ENCODE measurements at regions not wholly inside any gene's neighbourhood (a gene's known extent, or its start where the extent isn't known, plus 50 kb on each side); places are given as distances from the start of the nearest gene placed in this dataset.

DNA sequence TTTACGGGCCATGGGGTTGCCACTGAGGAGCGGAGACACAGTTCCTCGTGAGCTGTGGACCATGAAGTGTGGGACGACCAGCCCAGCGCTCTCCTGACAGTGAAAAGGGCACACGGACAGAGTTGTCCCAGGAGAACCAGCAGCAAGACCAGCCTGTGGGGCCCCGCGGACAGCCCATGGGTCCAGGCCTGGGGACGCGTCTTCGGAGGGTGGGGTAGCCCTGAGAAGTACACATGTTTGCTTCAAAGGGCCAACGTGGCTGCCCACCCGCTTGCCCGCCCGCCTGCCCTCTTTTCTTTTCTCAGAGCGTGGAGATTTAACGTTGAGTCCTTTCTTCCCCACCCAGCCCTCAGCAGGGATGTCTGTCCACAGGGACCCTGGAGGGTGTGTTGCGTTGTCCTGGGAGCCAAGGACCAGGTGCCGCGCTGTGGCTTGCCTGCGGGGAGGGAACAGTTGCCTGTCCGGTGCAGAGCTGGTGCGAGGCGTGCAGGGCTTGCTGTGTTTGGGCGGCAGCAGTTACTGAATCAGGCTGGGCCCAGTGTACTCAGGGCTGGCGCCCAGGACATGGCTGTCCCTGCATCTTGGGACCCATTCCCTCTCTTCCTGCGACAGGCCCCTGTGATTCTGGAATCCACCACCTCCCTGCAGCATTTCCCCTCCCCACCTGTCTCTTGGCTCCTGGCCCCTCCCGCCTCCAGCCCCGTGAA, 120.1 kb upstream of the HDAC4 start:
- no peak for DNase-seq

GRCh38 chr2:239519921-239520585, 119.2 kb upstream of the HDAC4 start:
- DNase-seq: no peak

DNA sequence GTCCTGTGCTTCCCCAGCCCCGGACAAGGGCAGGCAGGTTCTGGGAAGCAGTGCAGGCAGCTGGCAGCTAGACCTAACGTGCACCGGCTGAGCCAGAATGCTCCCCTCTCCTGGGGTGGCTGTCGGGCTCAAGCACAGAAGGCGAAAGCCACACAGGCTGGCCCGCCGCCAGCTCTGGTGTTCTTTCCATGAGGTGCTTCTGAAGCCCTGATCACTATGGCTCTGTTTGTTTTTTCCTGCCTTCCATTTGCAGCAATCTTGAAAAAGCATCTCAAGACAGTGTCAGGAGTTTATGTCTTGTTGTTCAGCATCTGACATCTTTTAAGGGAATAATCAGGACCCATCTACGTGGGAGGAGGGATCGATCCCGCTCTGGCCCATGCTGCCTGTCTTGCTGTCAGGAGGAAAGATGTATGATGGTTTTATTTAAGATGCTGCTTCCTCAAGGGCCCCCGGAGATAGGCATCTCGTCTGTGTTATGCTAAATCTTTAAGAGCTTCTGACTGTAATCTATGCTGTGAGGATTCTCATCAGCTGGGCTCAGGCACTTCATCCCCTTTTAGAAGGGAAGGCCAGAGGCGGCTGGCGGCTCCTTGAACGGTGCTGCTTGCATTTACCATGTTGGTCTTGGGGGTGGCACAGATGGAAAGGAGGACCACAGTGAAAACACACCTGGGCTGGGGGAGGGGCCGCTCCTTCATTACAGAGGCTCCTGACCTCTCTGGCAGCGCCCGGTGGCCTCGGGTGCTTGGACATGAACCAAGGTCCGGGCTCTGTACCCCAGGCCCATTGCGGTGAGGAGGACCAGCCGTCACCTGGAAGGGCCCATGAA, 118.5 kb upstream of the HDAC4 start:
- DNase-seq: no peak

- DNase-seq: no peak
These were observed 117.7 kb upstream of the HDAC4 start for GRCh38 chr2:239518286-239519088.

- no peak for DNase-seq
These were observed 116.9 kb upstream of the HDAC4 start for GRCh38 chr2:239517686-239518085.

GRCh38 chr2:239516954-239517305, 116.1 kb upstream of the HDAC4 start:
- DNase-seq: no peak

DNA sequence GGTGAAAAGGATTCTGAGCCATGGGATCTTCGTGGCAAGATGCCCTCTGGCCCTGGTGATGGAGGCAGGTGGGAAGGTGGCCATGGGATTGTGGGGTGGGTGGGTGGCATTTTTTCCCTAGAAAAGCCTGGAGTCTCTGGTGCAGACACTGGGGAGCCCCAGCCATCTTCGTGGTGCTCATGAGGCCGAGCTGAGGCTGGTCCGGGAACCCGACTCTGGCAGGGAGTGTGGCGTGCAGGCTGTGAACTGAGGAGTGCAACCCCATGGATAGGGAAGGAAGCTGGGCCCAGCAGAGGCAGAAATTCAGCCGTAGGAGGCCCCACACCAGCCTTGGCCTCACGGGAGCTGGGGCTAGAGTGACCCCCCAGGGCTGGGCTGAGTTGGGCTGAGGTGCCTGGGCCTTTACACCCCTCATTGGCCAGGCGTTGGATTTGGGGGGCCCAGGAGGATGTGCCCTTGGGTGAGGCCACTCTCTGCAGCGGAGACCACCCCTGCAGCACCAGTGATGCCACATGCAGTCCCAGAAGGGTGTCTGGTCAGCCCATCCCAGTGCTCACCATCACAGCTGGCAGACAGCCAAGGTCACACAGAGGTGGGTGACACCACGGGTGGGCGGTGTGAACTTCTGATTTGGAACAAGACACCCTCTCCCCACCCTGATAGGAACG, 115.6 kb upstream of the HDAC4 start:
- no peak for DNase-seq

DNA sequence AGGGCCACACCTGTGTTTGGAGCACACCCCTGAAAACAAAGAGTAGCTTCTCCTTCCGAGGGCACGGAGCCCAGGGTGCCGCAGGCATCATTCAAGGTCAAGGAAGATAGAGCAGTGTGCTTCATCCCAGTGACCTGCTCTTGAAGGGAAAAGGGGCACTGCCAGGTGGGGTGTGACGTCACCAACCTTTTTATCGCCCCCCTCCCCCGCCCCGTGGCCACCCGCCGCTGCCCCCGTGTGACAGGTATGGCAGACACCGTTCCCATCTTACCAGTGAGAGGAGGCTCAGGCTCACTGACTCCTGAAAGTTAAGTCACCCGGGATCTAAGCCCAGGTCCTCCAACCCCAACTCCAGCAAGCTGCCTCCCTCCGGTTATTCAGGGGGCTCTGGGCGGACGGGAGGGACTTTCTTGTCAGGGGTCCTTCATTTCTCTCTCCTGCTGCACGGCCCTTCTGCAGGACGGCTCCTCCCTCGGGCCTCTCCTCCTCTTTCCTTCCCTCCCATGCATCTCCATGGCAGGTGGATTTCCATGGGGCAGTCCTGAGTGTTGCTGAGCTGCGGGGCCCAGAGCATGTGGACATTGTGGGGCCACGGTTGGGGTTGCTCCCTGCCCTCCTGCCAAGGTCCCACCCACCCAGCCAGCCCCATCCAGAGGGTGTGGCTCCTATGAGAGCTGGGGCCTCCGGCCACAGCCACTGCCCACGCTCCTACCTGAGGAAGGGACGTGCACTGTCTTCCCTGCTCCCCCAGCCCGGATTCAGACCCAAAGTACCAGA, 114.1 kb upstream of the HDAC4 start:
- DNase-seq: no peak

DNA sequence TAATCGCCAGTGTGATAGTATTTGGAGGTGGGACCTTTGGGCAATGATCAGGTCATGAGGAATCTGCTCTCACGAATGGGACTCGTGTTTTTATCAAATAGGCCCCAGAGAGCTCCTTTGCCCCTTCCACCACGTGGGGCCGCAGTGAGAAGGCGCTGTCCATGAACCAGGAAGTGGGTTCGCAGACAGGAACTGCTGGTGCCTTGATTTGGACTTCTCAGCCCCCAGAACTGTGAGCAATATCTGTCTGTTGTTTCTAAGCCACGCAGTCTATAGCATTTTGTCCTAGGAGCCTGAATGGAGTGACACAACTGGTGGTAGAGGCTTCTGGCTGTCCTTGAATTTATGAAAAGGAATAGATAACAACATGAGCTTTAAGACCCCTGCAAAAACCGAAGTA, 111.2 kb upstream of the HDAC4 start:
- DNase-seq: no peak

DNA sequence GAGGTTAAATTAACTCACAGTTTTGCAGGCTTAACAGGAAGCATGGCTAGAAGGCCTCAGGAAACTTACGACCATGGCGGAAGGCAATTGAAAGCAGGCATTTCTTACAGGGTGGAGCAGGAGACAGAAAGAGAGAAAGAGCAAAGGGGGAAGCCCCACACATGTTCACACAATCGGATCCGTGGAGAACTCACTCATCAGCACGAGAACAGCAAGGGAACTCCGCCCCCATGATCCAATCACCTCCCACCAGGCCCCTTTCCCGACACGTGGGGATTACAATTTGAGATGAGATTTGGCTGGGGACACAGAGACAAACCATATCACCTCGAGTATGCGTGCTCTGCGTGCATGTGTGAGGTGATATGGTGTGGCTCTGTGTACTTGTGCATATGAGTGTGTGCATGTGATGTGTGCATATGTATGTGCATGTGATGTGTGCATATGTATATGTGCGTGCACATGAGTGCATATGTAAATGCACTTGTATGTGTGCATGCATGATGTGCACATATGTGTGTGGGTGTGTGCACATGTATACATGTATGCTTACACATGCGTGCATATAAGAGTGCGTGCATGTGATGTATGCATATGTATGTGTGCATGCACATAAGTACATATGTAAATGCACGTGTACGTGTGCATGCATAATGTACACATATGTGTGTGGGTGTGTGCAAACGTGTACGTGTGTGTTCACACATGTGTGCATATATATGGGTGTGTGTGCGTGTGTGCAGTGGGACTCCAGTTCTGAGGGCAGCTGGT, 108.7 kb upstream of the HDAC4 start:
- DNase-seq: no peak

GRCh38 chr2:239508261-239508660, 107.4 kb upstream of the HDAC4 start:
- no peak for DNase-seq

DNA sequence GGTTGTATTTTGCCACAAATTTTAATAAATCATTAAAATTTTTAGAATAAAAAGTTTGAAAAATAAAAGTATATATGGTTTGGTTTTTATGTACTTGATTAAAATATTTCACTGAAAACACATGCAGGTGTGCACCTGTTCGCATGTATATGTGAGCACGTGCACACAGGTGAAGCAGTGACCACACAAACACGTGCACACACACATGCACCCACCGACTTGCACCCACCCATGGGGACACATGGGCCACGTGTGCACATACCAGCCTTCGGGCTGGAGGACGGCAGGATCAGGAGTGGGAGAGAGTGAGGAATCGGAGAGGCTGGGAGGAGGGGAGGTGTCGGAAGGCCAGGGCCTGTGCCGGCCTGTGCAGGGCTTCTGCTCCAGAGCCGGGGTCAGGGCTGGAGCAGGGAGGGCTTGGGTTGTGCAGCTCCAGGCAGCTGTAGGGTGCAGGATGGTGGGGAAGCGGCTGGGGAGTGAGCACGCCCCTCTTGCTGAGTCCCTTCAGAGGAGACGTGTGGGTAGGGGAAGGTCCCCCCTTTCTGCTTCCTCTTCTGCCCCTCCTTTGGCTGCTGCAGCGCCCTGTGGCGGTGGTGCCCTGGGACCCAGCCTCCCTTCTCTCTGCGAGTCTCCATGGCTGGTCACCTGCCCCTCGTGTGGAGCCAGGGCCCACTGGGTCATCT, 106.9 kb upstream of the HDAC4 start:
- DNase-seq: no peak

- no peak for DNase-seq
These were observed 106.1 kb upstream of the HDAC4 start for GRCh38 chr2:239506961-239507360.

- DNase-seq: no peak
These were observed 105.5 kb upstream of the HDAC4 start for GRCh38 chr2:239506101-239506857.

- DNase-seq: no peak
These were observed 103.9 kb upstream of the HDAC4 start for GRCh38 chr2:239504643-239505235.

- no peak for DNase-seq
These were observed 101.8 kb upstream of the HDAC4 start for GRCh38 chr2:239502430-239503186.

- peak; percentile 7 for DNase-seq
These were observed 100.0 kb upstream of the HDAC4 start for GRCh38 chr2:239500574-239501550.

All from CD4-positive, alpha-beta T cell treated with Interleukin-10 for 1 hour (primary cell).